ENCODE measurements at regions not wholly inside any gene's neighbourhood (a gene's known extent, or its start where the extent isn't known, plus 50 kb on each side); places are given as distances from the start of the nearest gene placed in this dataset.

DNA sequence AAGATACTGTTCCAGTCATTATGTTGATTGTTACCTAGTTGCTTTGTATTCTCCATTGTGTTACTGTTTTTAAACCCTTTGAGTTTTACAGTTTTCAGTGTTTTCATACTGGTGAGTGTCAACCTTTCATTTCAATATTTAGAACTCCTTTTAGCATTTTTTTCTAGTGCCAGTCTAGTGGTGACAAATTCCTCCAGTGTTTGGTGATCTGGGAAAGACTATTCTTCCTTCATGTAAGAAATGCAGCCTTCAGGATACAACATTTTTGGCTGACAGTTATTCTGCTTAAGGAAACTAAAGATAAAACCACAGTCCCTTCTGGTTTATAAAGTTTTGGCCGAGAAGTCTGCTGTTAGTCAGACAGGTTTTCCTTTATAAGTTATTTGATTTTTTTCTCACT is 143.8 kb downstream of the ETAA1 start:
- RAD21 ChIA-PET (ENCODE audit: low non-redundant PET in 1 of 2, low total read pairs in 2 of 2, uncharacterized antibody in 2 of 2, unreplicated experiment in 2 of 2), result no interaction called here
- BruUV-seq (replicated peaks), result no TSS peak

More for the DNA sequence above, 143.8 kb downstream of the ETAA1 start:
- ChIA-PET CTCF (no interaction called here), POLR2A (no interaction called here)
- DNase-seq (ENCODE audit: low read depth, low spot score) (no peak), ATAC-seq (no peak)
- intact Hi-C loops (cut with micrococcal nuclease), result no loop called here
- Histone ChIP-seq H4K20me1 (ENCODE audit: insufficient read depth) (no peaks in the 10 kb centered on the region), H3K79me2 (ENCODE audit: insufficient read depth, low read length) (no peaks in the 10 kb centered on the region), H2AFZ (ENCODE audit: low read depth, low read length, poor library complexity, severe bottlenecking) (no peak overlapping the region), H3K9ac (ENCODE audit: low read length) (no peak overlapping the region), H3K36me3 (ENCODE audit: control insufficient read depth in 1 of 2, insufficient read depth in 2 of 2, low read length in 2 of 2) (no peaks in the 10 kb centered on the region), H3K4me1 (ENCODE audit: control insufficient read depth in 1 of 2, insufficient read depth in 2 of 2, low read length in 2 of 2) (no peaks in the 10 kb centered on the region), H3K4me2 (ENCODE audit: low read length) (no peak overlapping the region), H3K27ac (ENCODE audit: low read depth, low read length) (no peak overlapping the region), H3K4me3 (replicated peaks in 1 of 2; ENCODE audit: low read depth in 1 of 2, low read length in 2 of 2) (no peak overlapping the region), H3K9me3 (ENCODE audit: control insufficient read depth in 1 of 2, insufficient read depth in 1 of 2, low read depth in 1 of 2, low read length in 2 of 2) (peaks cover 0 to 7% of the 10 kb centered on the region in 2 experiments; a peak in 2 of 4 replicates), H3K27me3 (ENCODE audit: insufficient read depth, low read length) (no peaks in the 10 kb centered on the region), H3K9me2 (ENCODE audit: insufficient read depth) (no peaks in the 10 kb centered on the region)
- TF ChIP-seq YY1 (IDR thresholded peaks at IDR 0.05; ENCODE audit: extremely low read depth, insufficient replicate concordance, low read depth, low read length) (no peak), ZNF274 (IDR thresholded peaks at IDR 0.05; ENCODE audit: low read depth, low read length) (no peak), SIN3A (IDR thresholded peaks at IDR 0.05; ENCODE audit: low read depth) (no peak), EZH2phosphoT487 (IDR thresholded peaks at IDR 0.05; ENCODE audit: borderline replicate concordance) (no peak), SP1 (IDR thresholded peaks at IDR 0.05; ENCODE audit: low read depth) (no peak), FOSL1 (IDR thresholded peaks at IDR 0.05; ENCODE audit: low read depth) (no peak), POLR2A (IDR thresholded peaks at IDR 0.05; ENCODE audit: borderline replicate concordance, extremely low read depth, insufficient read depth, insufficient read length) (no peak), RAD21 (IDR thresholded peaks at IDR 0.05; ENCODE audit: low read depth) (no peak), SRF (IDR thresholded peaks at IDR 0.05; ENCODE audit: low read depth) (no peak), TCF7L2 (IDR thresholded peaks at IDR 0.05; ENCODE audit: borderline replicate concordance, extremely low read depth, insufficient read depth, insufficient read length) (no peak)
- TF ChIP-seq, protein P1, sequence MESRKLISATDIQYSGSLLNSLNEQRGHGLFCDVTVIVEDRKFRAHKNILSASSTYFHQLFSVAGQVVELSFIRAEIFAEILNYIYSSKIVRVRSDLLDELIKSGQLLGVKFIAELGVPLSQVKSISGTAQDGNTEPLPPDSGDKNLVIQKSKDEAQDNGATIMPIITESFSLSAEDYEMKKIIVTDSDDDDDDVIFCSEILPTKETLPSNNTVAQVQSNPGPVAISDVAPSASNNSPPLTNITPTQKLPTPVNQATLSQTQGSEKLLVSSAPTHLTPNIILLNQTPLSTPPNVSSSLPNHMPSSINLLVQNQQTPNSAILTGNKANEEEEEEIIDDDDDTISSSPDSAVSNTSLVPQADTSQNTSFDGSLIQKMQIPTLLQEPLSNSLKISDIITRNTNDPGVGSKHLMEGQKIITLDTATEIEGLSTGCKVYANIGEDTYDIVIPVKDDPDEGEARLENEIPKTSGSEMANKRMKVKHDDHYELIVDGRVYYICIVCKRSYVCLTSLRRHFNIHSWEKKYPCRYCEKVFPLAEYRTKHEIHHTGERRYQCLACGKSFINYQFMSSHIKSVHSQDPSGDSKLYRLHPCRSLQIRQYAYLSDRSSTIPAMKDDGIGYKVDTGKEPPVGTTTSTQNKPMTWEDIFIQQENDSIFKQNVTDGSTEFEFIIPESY (IDR thresholded peaks at IDR 0.05; ENCODE audit: extremely low read depth, insufficient replicate concordance, low read length), result no peak
- TF ChIP-seq, protein P2, sequence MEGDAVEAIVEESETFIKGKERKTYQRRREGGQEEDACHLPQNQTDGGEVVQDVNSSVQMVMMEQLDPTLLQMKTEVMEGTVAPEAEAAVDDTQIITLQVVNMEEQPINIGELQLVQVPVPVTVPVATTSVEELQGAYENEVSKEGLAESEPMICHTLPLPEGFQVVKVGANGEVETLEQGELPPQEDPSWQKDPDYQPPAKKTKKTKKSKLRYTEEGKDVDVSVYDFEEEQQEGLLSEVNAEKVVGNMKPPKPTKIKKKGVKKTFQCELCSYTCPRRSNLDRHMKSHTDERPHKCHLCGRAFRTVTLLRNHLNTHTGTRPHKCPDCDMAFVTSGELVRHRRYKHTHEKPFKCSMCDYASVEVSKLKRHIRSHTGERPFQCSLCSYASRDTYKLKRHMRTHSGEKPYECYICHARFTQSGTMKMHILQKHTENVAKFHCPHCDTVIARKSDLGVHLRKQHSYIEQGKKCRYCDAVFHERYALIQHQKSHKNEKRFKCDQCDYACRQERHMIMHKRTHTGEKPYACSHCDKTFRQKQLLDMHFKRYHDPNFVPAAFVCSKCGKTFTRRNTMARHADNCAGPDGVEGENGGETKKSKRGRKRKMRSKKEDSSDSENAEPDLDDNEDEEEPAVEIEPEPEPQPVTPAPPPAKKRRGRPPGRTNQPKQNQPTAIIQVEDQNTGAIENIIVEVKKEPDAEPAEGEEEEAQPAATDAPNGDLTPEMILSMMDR (IDR thresholded peaks at IDR 0.05 in 2 of 3, conservative IDR thresholded peaks at IDR 0.05 in 1 of 3; ENCODE audit: borderline replicate concordance in 1 of 3, insufficient read depth in 1 of 3, low read depth in 2 of 3, low read length in 2 of 3), result no peak
- TF ChIP-seq, protein P3, sequence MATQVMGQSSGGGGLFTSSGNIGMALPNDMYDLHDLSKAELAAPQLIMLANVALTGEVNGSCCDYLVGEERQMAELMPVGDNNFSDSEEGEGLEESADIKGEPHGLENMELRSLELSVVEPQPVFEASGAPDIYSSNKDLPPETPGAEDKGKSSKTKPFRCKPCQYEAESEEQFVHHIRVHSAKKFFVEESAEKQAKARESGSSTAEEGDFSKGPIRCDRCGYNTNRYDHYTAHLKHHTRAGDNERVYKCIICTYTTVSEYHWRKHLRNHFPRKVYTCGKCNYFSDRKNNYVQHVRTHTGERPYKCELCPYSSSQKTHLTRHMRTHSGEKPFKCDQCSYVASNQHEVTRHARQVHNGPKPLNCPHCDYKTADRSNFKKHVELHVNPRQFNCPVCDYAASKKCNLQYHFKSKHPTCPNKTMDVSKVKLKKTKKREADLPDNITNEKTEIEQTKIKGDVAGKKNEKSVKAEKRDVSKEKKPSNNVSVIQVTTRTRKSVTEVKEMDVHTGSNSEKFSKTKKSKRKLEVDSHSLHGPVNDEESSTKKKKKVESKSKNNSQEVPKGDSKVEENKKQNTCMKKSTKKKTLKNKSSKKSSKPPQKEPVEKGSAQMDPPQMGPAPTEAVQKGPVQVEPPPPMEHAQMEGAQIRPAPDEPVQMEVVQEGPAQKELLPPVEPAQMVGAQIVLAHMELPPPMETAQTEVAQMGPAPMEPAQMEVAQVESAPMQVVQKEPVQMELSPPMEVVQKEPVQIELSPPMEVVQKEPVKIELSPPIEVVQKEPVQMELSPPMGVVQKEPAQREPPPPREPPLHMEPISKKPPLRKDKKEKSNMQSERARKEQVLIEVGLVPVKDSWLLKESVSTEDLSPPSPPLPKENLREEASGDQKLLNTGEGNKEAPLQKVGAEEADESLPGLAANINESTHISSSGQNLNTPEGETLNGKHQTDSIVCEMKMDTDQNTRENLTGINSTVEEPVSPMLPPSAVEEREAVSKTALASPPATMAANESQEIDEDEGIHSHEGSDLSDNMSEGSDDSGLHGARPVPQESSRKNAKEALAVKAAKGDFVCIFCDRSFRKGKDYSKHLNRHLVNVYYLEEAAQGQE (IDR thresholded peaks at IDR 0.05; ENCODE audit: low read depth), result no peak

Measured in HCT116 (cell line).